ENCODE measurements at regions not wholly inside any gene's neighbourhood (a gene's known extent, or its start where the extent isn't known, plus 50 kb on each side); places are given as distances from the start of the nearest gene placed in this dataset.

- Mint-ChIP-seq H3K27ac (no peak overlapping the region), H3K27me3 (peaks cover 3% of the 10 kb centered on the region), H3K4me1 (ENCODE audit: unreplicated experiment) (peaks cover 13% of the 10 kb centered on the region), H3K36me3 (no peaks in the 10 kb centered on the region), H3K4me3 (no peak overlapping the region), H3K9me3 (no peaks in the 10 kb centered on the region)
- no peak for DNase-seq (ENCODE audit: extremely low spot score, unreplicated experiment)
- no peak for TF ChIP-seq CTCF (conservative IDR thresholded peaks at IDR 0.05)
These were observed 154.1 kb downstream of the NUP210 start for GRCh38 chr3:13266005-13266404.

- Mint-ChIP-seq H3K4me3 (no peak overlapping the region), H3K27me3 (no peaks in the 10 kb centered on the region), H3K4me1 (ENCODE audit: unreplicated experiment) (peaks cover 13% of the 10 kb centered on the region), H3K9me3 (no peaks in the 10 kb centered on the region), H3K27ac (no peak overlapping the region), H3K36me3 (no peaks in the 10 kb centered on the region)
- no peak for DNase-seq (ENCODE audit: extremely low spot score, unreplicated experiment)
- TF ChIP-seq CTCF (conservative IDR thresholded peaks at IDR 0.05): no peak
These were observed 154.6 kb downstream of the NUP210 start for GRCh38 chr3:13265507-13265906.

DNA sequence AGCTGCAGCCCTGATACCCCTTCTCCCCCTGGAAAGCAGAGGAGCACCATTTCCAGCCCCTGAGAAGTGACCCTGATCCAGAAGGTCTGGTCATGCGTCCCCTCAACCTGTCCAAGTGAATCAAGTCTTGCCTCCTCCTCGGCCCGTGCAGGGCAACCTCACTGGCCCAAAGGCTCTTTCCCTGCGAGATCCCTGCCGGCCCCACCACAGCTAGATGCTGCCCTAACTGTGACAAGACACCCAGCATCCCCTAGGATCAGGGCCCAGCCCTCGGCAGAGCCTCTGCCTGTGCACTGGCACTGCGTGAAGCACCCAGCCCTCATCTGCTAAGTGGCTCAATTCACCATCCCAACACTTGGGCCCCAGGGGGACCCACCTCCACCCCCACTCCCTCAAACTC is 155.1 kb downstream of the NUP210 start:
- no peak for TF ChIP-seq CTCF (conservative IDR thresholded peaks at IDR 0.05)
- Mint-ChIP-seq H3K27me3 (no peaks in the 10 kb centered on the region), H3K9me3 (no peaks in the 10 kb centered on the region), H3K27ac (no peak overlapping the region), H3K36me3 (no peaks in the 10 kb centered on the region), H3K4me1 (ENCODE audit: unreplicated experiment) (peaks cover 13% of the 10 kb centered on the region), H3K4me3 (no peak overlapping the region)
- no peak for DNase-seq (ENCODE audit: extremely low spot score, unreplicated experiment)

GRCh38 chr3:13264468-13264795 is 155.7 kb downstream of the NUP210 start:
- H3K27me3 Mint-ChIP-seq: peaks cover 3% of the 10 kb centered on the region
- no peak overlapping the region for H3K27ac Mint-ChIP-seq
- H3K4me1 Mint-ChIP-seq (ENCODE audit: unreplicated experiment): peaks cover 19% of the 10 kb centered on the region

DNA sequence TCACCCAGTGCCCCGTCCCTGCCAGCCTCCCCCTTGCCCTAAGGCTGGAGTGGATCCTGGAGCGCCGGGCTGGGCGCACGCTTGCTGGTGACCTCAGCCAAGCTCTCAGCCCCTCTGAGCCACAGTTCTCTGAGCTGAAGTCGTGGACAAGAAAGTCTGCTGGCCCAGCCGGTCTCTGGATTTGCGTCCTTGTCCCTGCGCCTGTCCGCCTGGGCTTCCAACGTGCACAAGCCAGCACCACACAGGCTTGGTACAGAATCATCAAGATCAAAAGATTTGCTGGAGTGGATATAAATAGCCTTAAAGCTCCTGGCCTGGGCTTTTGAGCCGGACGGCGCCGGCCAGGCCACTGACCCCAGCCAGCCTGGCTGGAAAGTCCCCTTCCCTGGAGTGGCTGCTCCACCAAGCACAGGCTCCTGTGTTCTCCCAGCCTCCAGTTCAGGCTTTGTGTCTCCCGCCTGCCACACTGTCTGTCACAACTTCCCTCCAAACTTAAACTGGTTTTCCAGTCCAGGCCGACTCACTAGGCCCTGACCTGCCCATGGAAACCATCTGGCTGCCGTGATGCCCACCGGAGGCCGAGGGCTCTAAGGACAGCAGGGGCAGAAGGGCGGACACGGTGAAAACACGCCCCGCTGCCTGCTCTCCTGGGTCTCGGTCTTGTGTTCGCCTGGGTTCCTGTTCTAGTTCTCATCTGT is 156.2 kb downstream of the NUP210 start:
- no peak for DNase-seq (ENCODE audit: extremely low spot score, unreplicated experiment)
- no peak for TF ChIP-seq CTCF (conservative IDR thresholded peaks at IDR 0.05)
- Mint-ChIP-seq H3K4me3 (no peak overlapping the region), H3K9me3 (no peaks in the 10 kb centered on the region), H3K27me3 (peaks cover 5% of the 10 kb centered on the region), H3K4me1 (ENCODE audit: unreplicated experiment) (peaks cover 18% of the 10 kb centered on the region), H3K27ac (no peak overlapping the region), H3K36me3 (no peaks in the 10 kb centered on the region)

More at GRCh38 chr3:13264468-13264795, 155.7 kb downstream of the NUP210 start:
- no peak overlapping the region for H3K4me3 Mint-ChIP-seq
- no peaks in the 10 kb centered on the region for H3K9me3 Mint-ChIP-seq
- DNase-seq (ENCODE audit: extremely low spot score, unreplicated experiment): no peak
- H3K36me3 Mint-ChIP-seq: no peaks in the 10 kb centered on the region
- TF ChIP-seq CTCF (conservative IDR thresholded peaks at IDR 0.05): no peak
